Esophagus squamous epithelium (tissue), 4 donors: ENCODE measurements at regions not wholly inside any gene's neighbourhood (a gene's known extent, or its start where the extent isn't known, plus 50 kb on each side); places are given as distances from the start of the nearest gene placed in this dataset.

ENCODE experiments used
- CTCF ChIP-seq, 6 experiments: fragments of 450-650 bp in 4 of 6; fragments of 200-600 bp in 2 of 6; sonication (generic) in 2 of 6; IDR thresholded peaks; one replicate each; pipeline ENCODE4 v1.5.1; 2016 to 2019; ENCODE audit warnings: antibody characterized with exemption in 6 of 6, mild to moderate bottlenecking in 4 of 6, moderate library complexity in 4 of 6
- POLR2A ChIP-seq, 4 donors: fragments of 450-650 bp; IDR thresholded peaks; one replicate each; pipeline ENCODE4 v1.6.1; 2017; ENCODE audit warnings: antibody characterized with exemption in 4 of 4, mild to moderate bottlenecking in 4 of 4, moderate library complexity in 3 of 4

GRCh38 chr6:156027248-156027626, 571.6 kb upstream of the NOX3 start:
- no peak for TF ChIP-seq POLR2A (IDR thresholded peaks at IDR 0.05)
- no peak for TF ChIP-seq CTCF (IDR thresholded peaks at IDR 0.05)
